ENCODE measurements at regions not wholly inside any gene's neighbourhood (a gene's known extent, or its start where the extent isn't known, plus 50 kb on each side); places are given as distances from the start of the nearest gene placed in this dataset.

GRCh38 chr3:104825116-104825515 lies 541.6 kb upstream of the ALCAM start:
- DNase-seq (ENCODE audit: low read depth in 2 of 2): no peak

DNA sequence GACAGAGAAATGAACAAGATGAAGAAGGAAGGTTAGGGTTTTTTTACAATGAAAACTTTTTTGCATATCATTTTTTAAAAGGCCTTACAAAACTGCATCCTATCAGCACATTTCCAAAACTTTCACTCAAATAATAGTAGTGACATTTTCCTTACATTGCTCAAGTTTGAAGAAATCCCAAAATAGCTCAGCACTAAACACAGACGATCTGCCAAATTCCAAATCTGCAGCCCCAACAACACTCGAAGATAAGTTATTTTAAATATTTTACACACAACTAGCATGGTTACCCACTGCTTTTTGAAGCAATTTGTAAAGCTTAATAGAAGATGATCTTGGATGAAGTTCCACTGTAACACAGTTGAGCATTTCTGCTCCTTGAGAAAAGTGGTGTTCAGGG lies 535.6 kb upstream of the ALCAM start:
- DNase-seq (ENCODE audit: low read depth in 2 of 2): no peak

- DNase-seq (ENCODE audit: low read depth in 2 of 2): no peak
Observed at GRCh38 chr3:104832530-104832929, 534.2 kb upstream of the ALCAM start.

DNA sequence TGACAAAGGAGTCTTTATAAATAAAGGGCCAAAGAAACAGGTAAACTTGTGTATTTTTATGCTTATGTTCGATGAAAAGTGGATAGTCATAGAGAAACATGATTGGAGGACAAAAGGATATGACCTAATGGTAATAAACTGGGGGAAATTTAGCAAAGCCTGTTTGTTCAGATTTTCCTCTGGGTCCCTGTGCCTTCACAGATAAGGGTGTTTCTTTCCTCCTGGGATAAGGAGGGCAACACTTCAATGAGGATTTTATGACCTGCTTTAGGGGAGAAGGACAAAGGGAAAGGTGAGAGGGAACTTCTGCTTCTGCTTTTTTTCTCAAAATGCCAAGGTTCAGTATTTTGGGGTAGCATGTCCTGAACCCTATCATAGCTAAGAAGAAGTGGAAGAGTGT lies 531.3 kb upstream of the ALCAM start:
- no peak for DNase-seq (ENCODE audit: low read depth in 2 of 2)

GRCh38 chr3:104846270-104846669 lies 520.4 kb upstream of the ALCAM start:
- DNase-seq (ENCODE audit: low read depth in 2 of 2): no peak

GRCh38 chr3:104849070-104849469 lies 517.6 kb upstream of the ALCAM start:
- no peak for DNase-seq (ENCODE audit: low read depth in 2 of 2)

DNA sequence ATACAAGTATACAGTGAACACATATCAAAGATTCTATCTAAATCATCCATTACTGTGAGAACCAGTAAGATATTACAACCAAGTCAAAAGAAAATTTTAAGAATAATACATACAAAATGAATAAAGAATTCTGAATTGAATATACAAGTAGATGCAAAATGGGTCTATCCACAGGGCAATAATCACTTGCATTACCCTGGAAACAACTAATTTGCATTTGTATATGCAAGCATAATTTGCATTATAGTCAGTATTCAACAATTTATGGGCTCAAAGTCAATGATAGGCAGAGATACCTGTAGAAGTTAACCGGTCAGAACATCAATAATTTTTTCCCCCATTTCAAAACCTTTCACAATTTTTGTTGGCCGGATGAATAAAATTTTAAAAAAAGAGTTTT lies 512.2 kb upstream of the ALCAM start:
- DNase-seq (ENCODE audit: low read depth in 2 of 2): no peak

DNA sequence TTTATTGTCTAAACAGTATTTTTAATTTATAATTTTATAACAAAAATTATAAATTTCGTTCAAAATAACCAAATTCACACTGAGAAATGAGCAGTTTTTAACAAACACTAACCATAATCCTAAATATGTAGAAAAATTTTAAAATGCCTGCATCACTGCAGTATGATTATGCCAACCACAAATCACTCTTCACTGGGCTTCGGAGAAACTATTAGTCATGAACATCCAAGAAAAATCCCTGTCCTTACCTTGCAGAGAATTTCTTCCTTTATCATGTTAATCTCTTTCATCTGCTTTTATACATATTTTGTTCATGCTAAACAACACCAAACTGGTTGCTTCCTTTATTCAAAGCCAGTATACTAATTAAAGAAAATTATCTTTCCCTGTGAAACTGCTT lies 511.0 kb upstream of the ALCAM start:
- no peak for DNase-seq (ENCODE audit: low read depth in 2 of 2)

- DNase-seq (ENCODE audit: low read depth in 2 of 2): no peak
Observed at GRCh38 chr3:104856741-104857140, 510.0 kb upstream of the ALCAM start.

GRCh38 chr3:104868291-104868690 lies 498.4 kb upstream of the ALCAM start:
- DNase-seq (ENCODE audit: low read depth in 2 of 2): no peak

DNA sequence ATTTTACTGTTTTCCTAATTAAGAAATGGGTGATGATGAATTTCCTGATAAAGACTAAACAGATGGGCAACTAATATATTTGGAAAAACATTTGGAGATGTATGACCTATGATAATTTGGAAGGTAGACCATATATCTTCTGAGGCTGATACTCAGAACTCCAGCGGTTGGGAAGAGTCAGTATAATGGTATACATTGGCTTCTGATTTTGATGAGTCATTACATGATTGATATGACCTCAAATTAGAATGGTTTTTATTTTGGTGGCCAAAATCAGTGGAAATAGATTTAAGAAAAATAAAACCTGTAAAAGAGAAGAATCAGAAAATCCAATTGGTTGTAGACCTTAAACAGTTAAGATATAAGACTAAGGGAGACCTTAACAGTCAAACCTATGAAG lies 496.4 kb upstream of the ALCAM start:
- no peak for DNase-seq (ENCODE audit: low read depth in 2 of 2)

- no peak for DNase-seq (ENCODE audit: low read depth in 2 of 2)
Observed at GRCh38 chr3:104873331-104873730, 493.4 kb upstream of the ALCAM start.

- no peak for DNase-seq (ENCODE audit: low read depth in 2 of 2)
Observed at GRCh38 chr3:104878395-104878794, 488.3 kb upstream of the ALCAM start.

- no peak for DNase-seq (ENCODE audit: low read depth in 2 of 2)
Observed at GRCh38 chr3:104879919-104880318, 486.8 kb upstream of the ALCAM start.

DNA sequence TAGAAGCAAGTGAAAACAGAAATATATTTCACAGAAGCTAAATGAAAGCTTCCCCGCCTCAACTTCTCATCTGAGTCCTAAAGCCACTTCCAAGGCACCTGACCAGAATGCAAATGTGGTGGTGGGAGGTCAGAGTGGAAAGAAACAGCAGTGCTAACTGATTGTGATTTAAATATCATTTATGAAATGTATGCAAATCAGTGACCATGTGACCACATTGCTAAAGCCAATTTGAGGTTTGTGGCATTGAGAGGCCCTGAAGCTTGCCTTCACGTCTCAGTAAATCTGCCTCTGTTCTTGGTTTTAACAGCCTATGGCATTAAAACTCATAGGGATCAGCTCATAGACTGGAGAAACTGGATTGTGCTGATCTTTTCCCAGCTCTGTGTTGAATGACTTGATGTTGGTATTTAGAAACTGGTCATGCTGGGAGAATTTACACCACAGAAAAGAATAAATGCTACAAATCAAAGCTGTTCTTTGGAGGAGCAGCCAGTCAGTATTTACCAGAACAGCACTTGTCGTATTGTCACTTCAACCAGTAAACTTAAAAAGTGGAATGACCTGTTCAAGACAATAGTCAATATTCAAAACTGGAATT lies 481.4 kb upstream of the ALCAM start:
- DNase-seq (ENCODE audit: low read depth in 2 of 2): no peak

- DNase-seq (ENCODE audit: low read depth in 2 of 2): no peak
Observed at GRCh38 chr3:104886220-104886995, 480.3 kb upstream of the ALCAM start.

DNA sequence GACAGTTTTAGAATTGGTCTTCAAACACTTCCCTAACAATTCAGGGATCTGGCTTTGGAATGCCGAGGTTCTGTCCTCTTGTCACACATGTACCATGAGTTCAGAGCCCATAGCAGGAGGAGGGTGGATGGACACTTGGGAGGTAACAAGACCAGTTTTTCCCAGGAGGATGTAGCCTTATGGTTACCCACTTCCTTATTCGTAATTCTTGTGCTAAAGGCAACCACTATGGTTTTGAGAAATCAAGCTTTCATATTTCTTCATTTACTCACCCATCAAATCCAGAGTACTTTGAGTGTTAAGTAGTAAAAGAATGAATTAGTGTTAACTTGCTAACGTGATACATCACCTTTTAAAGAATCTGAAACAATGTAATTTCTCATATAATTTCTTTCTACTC lies 479.6 kb upstream of the ALCAM start:
- DNase-seq (ENCODE audit: low read depth in 2 of 2): no peak

DNA sequence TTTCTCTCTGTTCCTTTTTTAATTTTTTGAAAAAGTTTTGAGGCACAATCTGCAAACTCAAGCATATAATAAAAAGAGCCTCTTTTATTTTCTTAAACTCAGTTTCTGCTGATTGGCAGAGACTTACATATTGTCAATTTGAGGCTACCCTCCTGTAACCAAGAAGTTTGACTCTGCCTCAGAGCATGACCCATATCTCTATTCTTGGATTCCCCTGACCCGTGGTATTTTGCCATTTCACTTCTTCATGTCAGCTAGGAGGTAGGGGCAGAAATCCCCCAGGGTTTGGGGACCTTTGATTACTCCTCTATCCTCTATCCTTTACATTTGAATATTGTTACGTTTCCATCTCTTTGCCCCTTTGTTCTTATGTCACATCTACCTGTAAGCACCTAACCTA lies 479.1 kb upstream of the ALCAM start:
- no peak for DNase-seq (ENCODE audit: low read depth in 2 of 2)

- DNase-seq (ENCODE audit: low read depth in 2 of 2): no peak
Observed at GRCh38 chr3:104892044-104892443, 474.7 kb upstream of the ALCAM start.

DNA sequence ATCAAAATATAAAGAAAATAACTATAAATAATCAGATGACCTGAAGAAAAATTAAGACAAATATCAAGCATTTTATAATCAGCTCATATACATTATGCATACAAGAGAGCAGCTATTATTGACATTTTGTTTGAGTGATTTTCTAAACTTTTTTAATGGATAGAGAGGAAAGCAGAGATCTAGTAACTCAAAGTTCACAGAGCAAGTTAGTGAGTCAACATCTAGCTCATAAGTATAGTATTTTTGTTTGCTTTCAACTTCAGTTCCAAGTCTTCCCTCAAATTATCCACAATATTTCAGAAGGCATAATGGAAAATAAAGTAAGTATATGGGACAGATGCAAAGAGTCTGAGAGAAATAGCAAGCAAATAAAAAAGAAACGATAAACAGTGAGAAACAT lies 470.1 kb upstream of the ALCAM start:
- no peak for DNase-seq (ENCODE audit: low read depth in 2 of 2)

DNA sequence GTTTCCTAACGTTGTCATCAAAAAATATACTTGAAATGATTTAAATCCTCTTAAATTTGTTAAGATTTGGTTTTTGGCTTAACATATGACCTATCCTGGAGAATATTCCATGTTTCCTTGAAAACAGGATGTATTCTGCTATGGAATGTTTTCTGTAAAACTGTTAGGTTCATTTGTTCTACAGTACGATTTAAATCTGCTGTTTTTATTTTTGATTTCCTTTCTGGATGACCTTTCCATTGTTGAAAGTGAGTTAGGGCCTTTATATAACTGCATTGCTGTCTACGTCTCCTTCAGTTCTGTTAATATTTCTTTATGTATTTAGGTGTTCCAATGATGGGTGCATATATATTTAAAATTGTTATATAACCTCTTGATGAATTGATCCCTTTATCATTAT lies 465.3 kb upstream of the ALCAM start:
- DNase-seq (ENCODE audit: low read depth in 2 of 2): no peak

GRCh38 chr3:104903064-104903463 lies 463.6 kb upstream of the ALCAM start:
- no peak for DNase-seq (ENCODE audit: low read depth in 2 of 2)

DNA sequence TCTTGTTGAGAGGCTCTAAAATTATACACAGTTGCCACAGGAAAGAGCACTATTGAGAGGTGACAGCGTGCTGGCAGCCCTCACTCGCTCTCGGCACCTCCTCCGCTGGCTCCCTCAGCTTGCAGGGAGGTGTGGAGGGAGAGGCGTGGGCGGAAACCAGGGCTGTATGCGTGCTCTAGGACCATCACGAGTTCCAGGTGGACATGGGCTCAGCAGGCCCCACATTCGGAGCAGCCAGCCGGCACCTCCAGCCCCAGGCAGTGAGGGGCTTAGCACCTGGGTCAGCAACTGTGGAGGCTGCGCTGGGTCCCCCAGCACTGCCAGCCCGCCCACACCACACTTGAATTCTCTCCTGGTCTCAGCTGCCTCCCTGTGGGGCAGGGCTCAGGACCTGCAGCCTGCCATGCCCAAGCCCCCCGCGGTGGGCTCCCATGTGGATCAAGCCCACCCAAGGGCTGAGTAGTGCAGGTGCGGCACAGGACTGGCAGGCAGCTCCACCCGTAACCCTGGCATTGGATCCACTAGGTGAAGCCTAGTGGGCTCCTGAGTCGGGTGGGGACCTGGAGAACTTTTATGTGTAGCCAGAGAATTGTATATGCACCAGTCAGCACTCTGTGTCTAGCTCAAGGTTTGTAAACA lies 460.6 kb upstream of the ALCAM start:
- no peak for DNase-seq (ENCODE audit: low read depth in 2 of 2)
